ENCODE measurements at regions not wholly inside any gene's neighbourhood (a gene's known extent, or its start where the extent isn't known, plus 50 kb on each side); places are given as distances from the start of the nearest gene placed in this dataset.

GRCh38 chr4:8709729-8710360, 117.3 kb downstream of the CPZ start:
- DNase-seq = no peak

GRCh38 chr4:8709050-8709728, 116.6 kb downstream of the CPZ start:
- DNase-seq = no peak

DNA sequence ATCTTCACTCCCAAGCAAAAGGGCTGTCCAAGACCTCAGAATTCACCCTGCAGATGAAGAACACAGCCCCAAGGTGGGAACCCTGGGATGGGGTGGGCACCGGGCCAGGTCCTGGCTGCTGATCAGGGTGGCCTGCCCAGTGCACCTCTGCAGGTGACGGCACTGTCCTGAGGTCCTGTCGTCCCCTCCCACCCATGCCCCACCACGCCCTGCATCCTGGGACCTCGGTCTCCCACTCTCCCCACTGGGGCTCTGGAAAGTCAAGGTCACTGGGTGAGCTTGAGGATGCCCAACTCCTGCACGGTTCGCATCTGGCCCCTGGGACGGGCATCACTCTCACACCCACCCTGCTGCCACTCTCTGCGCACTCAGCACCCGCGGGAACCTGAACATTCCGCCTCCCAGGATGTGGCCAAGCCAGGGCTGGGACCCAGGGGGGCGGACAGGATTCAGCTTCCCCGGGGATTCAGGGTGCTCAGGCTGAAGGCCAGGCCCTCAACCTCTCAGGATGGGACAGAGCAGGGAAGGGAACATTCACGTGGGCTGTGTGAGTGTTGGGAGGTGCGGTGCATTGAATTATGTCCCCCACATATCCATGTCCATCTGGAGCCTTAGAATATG, 115.9 kb downstream of the CPZ start:
- no peak for DNase-seq

DNA sequence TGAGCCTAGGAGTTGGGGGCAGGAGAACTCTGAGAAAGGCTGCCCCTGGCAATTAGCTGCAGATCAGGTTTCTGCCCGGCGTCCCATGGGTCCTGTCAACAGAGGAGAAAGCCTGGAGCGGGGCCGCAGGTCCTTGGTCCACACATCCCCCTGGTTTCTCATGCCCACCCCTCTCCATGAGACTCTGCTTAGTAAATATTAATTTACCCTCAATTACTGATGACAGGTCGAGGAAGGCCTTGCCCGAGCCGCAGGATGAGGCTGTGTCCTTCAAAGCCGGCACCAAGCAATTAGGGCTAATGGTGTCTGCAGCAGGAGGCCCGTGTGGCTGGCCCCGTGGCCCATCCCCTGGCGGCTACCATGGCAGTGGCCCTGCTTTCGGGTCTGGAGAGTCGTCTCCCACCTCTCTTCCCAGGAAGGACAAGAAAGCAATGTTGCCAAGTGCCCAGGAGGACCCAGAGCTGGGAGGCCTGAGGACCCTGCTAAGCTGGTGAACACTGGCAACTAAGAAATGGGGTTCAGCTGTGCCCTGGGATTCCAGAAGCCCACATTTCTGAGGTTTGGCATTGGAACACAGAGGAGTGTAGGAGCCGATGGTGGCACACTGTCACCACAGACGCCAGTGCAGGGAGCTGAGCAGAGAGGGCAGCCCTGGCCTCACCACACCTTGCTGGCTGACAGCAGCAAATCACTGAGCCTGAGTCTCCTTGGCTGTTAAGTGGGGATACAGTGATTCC, 114.6 kb downstream of the CPZ start:
- DNase-seq = no peak

GRCh38 chr4:8706216-8707044, 113.9 kb downstream of the CPZ start:
- no peak for DNase-seq

GRCh38 chr4:8705161-8706145, 112.9 kb downstream of the CPZ start:
- DNase-seq = no peak

DNA sequence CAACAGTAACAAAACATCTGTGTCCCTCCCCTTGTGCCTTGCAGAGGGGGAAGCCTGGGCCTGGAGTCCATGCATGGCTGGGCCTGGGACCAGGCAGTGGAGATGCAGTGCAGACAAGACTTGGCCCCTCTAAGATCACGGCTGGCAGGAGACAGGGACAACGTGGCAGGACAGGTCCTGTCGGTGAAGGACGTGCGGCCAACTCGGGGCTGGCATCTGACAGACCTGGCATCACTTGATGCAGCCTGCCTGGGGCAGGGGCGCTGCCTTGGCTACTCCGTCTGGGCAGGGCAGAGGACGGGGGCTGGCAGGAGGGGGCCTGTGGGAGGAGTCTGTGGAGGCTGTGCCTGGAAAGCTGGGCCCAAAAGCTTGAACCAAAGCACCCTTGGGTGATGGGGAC, 112.1 kb downstream of the CPZ start:
- DNase-seq = no peak

DNA sequence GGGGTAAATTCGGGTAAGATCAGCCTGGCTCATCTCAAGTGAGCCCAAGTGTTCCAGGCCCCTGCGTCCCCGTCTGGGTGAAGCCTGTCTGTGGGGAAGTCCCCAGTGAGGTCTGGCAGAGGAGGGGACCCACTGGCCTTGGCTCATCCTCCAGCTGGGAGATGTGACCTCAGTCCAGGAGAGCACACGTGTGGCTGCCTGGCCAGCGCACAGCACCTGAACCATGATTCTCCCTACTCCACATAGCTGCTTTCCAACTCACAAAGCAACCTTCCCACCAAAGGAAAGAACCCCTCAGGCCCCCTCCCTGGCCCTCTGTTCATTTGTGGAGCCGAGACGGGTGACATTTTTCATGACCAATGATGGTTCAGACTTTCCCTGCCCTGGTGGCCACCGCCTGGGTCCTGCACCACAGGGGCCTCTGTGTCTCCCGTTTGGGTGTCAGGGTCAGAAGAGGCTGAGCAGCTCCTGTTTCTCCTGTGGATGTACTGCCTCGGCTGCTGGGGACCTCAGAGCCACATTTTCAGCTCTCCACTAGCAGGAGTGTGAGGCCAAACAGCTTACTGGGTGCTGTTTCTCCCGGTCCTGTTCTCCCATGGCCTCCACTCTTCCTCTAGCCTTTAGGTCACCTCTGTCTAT, 111.4 kb downstream of the CPZ start:
- DNase-seq = no peak

- DNase-seq = no peak
These were observed 110.8 kb downstream of the CPZ start for GRCh38 chr4:8703401-8703696.

DNA sequence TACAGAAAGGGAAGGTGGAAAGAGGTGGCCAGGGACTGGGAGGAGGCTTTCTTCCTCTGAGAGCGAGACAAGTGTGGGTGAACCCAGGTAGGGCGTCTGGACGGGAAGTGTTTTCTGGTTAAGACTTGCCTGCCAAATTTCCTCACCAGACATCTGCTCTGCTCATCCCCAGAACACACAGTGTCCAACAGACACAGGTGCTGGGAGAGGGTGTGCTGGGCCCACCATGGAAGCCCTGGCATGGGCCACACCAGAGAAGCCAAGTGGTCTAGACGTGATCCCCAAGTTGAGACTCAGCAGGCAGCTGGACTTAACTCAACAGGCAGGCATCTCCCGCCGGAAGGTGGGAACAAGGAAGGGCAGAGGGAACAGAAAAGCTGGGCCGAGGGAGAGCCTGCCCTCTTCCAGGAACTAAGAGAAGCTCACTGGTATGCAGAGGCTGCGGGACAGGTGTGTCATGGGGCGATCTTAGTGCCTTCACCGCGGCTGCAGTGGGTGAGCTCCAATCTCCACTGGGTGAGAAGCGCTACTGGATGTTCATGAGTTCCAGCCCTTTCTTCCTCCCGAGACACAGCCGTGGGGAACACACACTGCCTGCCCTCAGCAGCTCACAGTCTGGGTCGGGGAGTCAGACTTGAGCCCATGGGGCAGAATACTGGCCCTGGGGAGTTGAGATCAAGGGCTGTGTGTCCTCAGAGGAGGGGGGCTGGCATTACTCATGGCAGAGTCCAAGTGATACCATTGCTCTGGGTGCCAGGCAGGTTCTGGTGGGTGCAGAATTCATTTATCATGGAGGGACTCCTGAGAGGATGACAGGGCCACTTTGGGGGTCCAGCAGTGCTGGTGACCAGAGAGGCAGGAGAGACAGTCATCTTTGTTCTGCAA, 110.2 kb downstream of the CPZ start:
- no peak for DNase-seq

DNA sequence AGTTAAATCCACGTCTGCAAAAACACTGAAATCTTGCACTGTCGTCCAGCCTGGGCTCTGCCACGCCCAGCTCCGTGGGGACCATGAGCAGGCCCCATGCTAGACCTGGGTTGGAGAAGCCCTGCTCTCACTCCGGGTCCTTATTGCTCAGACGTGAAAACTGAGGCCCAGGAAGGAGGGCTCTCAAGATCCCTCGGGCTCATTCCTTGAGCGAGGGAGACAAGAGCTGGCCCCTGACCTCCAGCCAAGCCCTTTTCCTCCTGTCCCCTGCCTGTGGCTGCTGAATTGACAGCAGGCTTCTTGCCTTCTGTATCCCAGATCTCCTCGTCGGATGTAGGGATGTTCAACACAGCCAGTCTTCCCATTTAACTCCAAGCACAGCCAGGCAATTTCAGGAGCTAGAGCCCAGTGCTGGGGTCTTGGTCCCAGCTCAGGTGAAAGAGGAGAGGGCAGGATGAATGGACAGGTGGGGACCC, 109.5 kb downstream of the CPZ start:
- DNase-seq = no peak

DNA sequence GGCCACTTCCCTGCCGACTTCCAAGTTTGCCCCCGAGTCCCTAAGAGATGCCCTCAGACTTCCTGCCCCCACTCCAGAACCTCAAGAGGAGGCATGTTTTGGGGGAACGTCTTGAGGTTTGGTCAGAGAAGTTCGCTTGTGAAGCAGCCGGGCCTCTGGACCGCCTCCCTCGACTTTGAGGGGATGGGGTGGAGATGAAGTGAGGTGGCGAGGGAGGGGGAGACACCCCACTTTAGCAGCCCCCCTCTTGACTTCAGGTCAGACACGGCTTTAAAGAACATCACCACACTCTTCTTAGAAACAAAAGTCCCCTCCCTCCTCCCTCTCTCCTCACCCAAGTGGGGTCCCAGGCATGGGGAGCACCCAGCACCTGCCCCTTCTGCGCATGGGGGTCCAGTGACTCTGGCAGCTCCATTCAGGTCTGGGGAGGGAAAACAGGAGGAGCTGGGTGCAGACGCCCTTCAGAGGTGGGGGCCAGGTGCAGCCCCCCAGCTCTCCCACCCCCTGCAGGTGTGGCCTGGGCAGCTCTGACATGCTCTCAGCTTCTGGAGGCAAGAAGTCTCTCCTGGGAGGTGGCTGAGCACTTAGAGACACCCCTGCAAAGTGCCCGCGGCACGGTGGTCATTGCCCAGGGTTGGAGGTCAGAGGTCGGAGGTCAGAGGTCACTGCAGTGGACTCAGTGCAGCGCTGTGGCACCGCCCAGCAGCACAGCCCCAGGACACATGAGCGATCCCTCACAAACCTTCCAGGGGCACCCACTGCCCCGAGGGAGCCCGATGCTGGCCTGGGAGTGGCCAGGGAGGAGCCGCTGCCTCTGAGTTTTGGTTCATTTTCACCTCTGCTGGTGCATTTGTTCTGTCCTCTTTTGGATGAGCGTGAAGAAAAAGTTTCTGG, 108.8 kb downstream of the CPZ start:
- DNase-seq = no peak

DNA sequence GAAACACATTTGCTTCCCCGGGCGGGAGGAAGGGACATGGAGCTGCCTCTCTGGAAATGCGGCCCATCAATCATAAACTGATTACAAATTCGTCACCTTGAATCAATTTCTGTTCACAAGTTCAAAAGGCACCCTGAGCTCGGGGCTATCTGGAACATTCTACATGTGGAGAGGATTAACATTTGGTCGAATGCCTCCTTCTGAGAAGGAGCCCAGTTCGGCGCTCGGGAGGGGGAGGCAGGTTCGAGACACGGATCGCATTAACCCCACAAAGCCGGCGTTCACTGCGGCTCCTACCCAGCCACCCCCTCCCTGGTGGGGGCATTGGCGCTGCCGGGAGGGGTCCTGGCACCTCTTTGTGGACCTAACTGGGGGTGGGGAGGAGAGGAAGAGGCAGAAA, 108.0 kb downstream of the CPZ start:
- no peak for DNase-seq

- DNase-seq = no peak
These were observed 107.0 kb downstream of the CPZ start for GRCh38 chr4:8699479-8700145.

DNA sequence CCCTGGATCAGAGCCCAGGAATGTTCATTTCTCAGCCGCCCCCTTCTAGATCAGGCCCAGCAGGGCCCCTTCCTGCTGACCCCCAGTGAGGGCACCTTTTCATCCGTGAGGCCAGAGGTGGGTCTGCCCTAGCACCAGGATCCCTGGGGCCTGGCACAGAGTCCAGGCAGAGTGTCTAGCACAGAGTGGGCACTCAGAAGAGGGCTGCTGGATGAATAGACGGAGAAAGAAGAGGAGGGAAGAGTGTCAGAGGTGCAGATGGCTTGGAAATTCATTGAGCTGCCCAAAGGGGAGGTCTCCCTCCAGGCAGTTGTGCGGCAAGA, 106.5 kb downstream of the CPZ start:
- DNase-seq = no peak

DNA sequence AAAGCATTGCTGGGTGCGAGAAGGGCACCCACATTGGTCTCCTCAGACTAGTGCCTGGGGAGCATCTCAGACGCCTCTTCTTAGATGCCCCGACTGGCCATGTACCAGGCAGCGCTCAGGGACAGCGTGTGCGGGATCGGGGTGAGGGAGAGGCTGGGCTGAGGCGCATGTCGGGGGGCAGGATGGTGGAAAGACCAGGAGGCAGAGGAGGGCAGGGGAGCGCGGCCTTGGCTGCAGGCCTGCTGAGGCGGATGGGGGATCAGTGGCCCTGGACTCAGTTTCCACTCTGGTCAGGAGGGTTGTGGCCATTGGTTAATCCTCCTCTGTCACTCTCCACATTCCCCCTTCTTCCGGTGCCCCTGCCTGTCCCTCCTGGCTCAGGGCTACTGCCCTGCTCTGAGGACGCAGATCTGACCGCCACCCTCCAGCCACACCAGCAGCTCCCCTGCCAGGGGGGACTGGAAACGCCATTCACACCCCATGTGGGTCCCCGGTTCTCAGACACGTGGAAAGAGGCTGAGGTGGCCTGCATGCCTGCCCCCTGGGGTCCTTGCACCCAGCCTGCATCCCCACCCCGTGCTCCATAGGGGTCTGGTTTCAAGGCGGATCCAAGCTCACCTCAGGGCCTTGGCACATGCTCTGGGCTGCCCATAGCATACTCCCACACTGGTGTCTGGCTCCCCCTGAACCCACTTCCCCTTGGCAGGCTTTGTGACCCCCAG, 105.9 kb downstream of the CPZ start:
- no peak for DNase-seq

DNA sequence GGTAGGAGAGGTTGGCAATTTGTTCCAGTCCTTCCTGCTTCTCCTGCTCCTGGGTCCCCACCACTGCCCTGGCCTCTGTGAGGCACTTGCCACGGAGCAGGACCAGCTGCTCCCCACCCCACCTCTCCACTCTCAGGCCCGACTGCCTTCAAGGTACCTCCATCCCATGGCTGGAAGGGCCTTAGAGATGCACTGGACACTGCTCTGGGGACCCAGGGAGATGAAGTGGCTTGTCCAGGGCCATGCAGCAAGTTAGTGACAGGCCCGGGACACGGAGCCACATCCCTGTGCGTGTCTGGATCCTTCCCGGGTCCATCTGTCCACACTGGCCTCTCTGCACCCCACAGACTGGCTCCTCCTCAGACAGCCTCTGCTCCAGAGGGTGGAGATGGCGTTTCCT, 105.3 kb downstream of the CPZ start:
- DNase-seq = no peak
